Keratinocyte (primary cell): ENCODE measurements at regions not wholly inside any gene's neighbourhood (a gene's known extent, or its start where the extent isn't known, plus 50 kb on each side); places are given as distances from the start of the nearest gene placed in this dataset.

Experiments
- EZH2 ChIP-seq: IDR thresholded peaks from one replicate; pipeline ENCODE4 v1.6.1; 2012; ENCODE audit warnings: inconsistent platforms, mild to moderate bottlenecking, low read length, moderate library complexity
- TF ChIP-seq, protein P1 (sequence below), 3 experiments: IDR thresholded peaks in 1 of 3; conservative IDR thresholded peaks in 1 of 3; optimal IDR thresholded peaks in 1 of 3; 2 replicates in 2 of 3; 3 replicates in 1 of 3; pipeline versions ENCODE3 to v1.5.1; 2011; ENCODE audit warnings: low read length in 3 of 3, mild to moderate bottlenecking in 3 of 3, moderate library complexity in 2 of 3, control low read depth in 1 of 3, inconsistent platforms in 1 of 3; ENCODE audit not compliant: insufficient read depth in 2 of 3; ENCODE audit errors: extremely low read depth in 1 of 3

DNA sequence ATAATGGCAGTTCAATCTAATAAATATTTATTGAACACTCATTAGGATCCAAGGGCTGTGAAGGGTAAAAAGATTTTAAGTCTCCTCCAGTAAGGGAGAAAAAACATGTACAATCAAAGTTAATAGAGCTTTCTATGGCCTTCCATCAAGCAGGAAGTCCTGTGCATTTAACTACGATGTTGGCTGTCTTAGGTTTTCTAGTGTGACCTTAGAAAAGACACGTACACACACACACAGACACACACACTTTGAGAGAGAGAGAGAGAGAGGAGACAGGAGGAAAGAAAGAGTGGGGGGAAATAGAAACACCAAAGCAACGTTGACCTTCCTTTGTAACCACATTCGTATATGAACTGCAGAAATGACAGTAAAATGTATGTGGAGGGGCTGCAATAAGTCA, 126.1 kb upstream of the TMC3 start:
- TF ChIP-seq, protein P1, sequence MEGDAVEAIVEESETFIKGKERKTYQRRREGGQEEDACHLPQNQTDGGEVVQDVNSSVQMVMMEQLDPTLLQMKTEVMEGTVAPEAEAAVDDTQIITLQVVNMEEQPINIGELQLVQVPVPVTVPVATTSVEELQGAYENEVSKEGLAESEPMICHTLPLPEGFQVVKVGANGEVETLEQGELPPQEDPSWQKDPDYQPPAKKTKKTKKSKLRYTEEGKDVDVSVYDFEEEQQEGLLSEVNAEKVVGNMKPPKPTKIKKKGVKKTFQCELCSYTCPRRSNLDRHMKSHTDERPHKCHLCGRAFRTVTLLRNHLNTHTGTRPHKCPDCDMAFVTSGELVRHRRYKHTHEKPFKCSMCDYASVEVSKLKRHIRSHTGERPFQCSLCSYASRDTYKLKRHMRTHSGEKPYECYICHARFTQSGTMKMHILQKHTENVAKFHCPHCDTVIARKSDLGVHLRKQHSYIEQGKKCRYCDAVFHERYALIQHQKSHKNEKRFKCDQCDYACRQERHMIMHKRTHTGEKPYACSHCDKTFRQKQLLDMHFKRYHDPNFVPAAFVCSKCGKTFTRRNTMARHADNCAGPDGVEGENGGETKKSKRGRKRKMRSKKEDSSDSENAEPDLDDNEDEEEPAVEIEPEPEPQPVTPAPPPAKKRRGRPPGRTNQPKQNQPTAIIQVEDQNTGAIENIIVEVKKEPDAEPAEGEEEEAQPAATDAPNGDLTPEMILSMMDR (optimal IDR thresholded peaks at IDR 0.05 in 1 of 3, IDR thresholded peaks at IDR 0.05 in 1 of 3, conservative IDR thresholded peaks at IDR 0.05 in 1 of 3; ENCODE audit: extremely low read depth in 1 of 3, insufficient read depth in 2 of 3, low read length in 3 of 3): no peak
- TF ChIP-seq EZH2: no peak
